ENCODE measurements at regions not wholly inside any gene's neighbourhood (a gene's known extent, or its start where the extent isn't known, plus 50 kb on each side); places are given as distances from the start of the nearest gene placed in this dataset.
A peak's percentile ranks its signal among the peaks of the same experiment; 100 is the strongest.

DNA sequence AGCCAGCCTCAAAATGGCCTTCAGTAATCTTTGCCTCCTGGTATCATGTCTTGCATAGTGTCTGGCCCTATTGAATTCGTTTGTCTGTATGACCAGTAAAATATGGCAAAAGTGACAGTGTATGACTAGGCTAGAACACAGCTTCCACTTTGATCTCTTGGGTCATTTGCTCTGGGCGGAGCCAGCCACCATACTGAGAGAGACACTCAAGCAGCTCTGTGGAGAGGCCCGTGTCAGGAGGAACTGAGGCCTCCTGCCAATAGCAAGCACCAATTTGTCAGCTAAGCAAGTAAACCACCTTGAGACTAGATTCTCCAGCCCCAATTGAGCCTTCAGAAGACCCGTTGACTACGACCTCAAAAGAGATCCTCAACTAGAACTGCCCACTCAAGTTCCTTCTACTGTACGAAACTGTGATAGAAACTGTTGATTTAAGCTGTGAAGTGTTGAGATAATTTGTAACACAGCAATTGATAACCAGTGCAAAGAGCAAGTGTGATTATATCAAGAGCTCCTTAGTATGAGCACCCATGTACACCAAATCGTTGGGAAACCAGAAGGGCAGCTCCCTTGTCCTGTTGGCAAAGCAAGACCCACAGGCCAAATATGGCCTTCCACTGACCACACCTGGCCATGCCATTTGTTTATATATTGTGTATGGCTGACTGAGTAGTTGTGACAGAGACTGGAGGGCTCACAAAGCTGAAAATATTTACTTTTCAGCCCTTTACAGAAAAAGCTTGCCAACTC is 52.7 kb upstream of the SERBP1 start:
- TF ChIP-seq, protein P1, sequence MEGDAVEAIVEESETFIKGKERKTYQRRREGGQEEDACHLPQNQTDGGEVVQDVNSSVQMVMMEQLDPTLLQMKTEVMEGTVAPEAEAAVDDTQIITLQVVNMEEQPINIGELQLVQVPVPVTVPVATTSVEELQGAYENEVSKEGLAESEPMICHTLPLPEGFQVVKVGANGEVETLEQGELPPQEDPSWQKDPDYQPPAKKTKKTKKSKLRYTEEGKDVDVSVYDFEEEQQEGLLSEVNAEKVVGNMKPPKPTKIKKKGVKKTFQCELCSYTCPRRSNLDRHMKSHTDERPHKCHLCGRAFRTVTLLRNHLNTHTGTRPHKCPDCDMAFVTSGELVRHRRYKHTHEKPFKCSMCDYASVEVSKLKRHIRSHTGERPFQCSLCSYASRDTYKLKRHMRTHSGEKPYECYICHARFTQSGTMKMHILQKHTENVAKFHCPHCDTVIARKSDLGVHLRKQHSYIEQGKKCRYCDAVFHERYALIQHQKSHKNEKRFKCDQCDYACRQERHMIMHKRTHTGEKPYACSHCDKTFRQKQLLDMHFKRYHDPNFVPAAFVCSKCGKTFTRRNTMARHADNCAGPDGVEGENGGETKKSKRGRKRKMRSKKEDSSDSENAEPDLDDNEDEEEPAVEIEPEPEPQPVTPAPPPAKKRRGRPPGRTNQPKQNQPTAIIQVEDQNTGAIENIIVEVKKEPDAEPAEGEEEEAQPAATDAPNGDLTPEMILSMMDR (IDR thresholded peaks at IDR 0.05; ENCODE audit: insufficient read depth, low read depth, low read length) = no peak

DNA sequence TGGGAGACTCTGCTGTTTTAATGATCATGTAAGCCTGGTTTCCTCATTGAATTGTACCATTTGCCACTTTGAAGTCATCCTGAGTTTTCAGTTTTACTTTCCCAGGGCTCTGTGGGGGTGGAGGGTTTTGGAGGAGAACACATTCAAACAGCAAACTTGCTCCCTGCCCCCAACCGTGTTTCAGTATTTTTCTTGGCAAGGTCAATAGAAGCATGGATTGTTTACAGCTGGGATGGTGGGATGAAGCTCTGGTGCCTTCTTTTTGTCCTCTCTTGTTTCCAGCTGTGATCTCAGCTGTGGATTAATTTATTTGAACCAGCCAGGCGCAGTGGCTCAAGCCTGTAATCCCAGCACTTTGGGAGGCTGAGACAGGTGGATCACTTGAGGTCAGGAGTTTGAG is 54.3 kb upstream of the SERBP1 start:
- no peak for DNase-seq (ENCODE audit: low read depth)
- no peak overlapping the region for H3K4me3 ChIP-seq (ENCODE audit: low read depth, low read length)
- TF ChIP-seq, protein P1 (IDR thresholded peaks at IDR 0.05; ENCODE audit: insufficient read depth, low read depth, low read length) = no peak

More for the DNA sequence above, 52.7 kb upstream of the SERBP1 start:
- no peak for DNase-seq (ENCODE audit: low read depth)
- H3K4me3 ChIP-seq (ENCODE audit: low read depth, low read length) = no peak overlapping the region

GRCh38 chr1:67485046-67485811 is 55.0 kb upstream of the SERBP1 start:
- DNase-seq (ENCODE audit: low read depth) = no peak
- TF ChIP-seq, protein P1 (IDR thresholded peaks at IDR 0.05; ENCODE audit: insufficient read depth, low read depth, low read length) = no peak
- H3K4me3 ChIP-seq (ENCODE audit: low read depth, low read length) = no peak overlapping the region

DNA sequence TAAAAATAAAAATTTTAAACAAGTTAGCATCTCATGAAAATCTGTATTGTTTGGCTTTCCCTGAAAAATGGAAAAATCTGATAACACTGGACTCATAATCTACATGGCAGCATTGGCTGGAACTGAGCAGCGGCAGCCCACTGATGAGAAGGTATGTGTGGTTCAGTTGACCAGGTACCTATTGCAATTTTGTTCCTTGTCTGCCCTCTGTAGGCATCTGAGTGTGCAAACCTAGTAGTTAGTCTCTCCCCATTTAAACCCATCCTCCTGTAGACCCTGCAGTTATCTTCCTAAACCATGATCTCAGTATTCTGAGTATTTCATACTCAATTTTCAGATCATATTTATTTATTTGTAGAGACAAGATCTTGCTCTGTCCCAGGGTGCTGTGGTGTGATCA is 59.4 kb upstream of the SERBP1 start:
- no peak overlapping the region for H3K4me3 ChIP-seq (ENCODE audit: low read depth, low read length)
- DNase-seq (ENCODE audit: low read depth) = peak; percentile 19
- TF ChIP-seq, protein P1 (IDR thresholded peaks at IDR 0.05; ENCODE audit: insufficient read depth, low read depth, low read length) = peak; percentile 38

- TF ChIP-seq, protein P1 (IDR thresholded peaks at IDR 0.05; ENCODE audit: insufficient read depth, low read depth, low read length) = no peak
- DNase-seq (ENCODE audit: low read depth) = no peak
- H3K4me3 ChIP-seq (ENCODE audit: low read depth, low read length) = no peak overlapping the region
Measured at GRCh38 chr1:67491280-67491679, 61.1 kb upstream of the SERBP1 start.

- TF ChIP-seq, protein P1 (IDR thresholded peaks at IDR 0.05; ENCODE audit: insufficient read depth, low read depth, low read length) = no peak
- H3K4me3 ChIP-seq (ENCODE audit: low read depth, low read length) = no peak overlapping the region
- no peak for DNase-seq (ENCODE audit: low read depth)
Measured at GRCh38 chr1:67493148-67493547, 62.9 kb upstream of the SERBP1 start.
